Tibial artery (tissue), 4 donors: ENCODE measurements at regions not wholly inside any gene's neighbourhood (a gene's known extent, or its start where the extent isn't known, plus 50 kb on each side); places are given as distances from the start of the nearest gene placed in this dataset.
A peak's percentile ranks its signal among the peaks of the same experiment; 100 is the strongest.

Experiments used
- DNase-seq, 2 donors: peaks; one replicate each; pipeline ENCODE4 v3.0.0-alpha.2; 2019
- H3K27ac ChIP-seq, 2 donors: fragments of 200-600 bp; sonication (generic) in 1 of 2; 1 replicate in 1 of 2; 2 replicates in 1 of 2; pipeline ENCODE4 v1.5.1; 2018 to 2019; ENCODE audit warnings: mild to moderate bottlenecking in 1 of 2
- H3K27me3 ChIP-seq, 2 donors: fragments of 200-600 bp; sonication (generic) in 1 of 2; one replicate each; pipeline versions ENCODE4 v1.5.1 to v1.6.0; 2016 to 2019
- H3K36me3 ChIP-seq, 3 donors: fragments of 200-600 bp; sonication (generic) in 2 of 3; one replicate each; pipeline ENCODE4 v1.5.1; 2016 to 2019; ENCODE audit warnings: mild to moderate bottlenecking in 2 of 3
- H3K4me1 ChIP-seq, 4 donors: fragments of 200-600 bp; sonication (generic) in 2 of 4; 1 replicate in 3 of 4; 2 replicates in 1 of 4; pipeline ENCODE4 v1.5.1; 2016 to 2019
- H3K4me3 ChIP-seq, 2 donors: fragments of 200-600 bp; sonication (generic) in 1 of 2; 1 replicate in 1 of 2; 2 replicates in 1 of 2; pipeline ENCODE4 v1.5.1; 2018 to 2019; ENCODE audit warnings: mild to moderate bottlenecking in 2 of 2
- H3K9me3 ChIP-seq, 3 donors: fragments of 200-600 bp; sonication (generic) in 1 of 3; one replicate each; pipeline ENCODE4 v1.5.1; 2016 to 2019
- intact Hi-C: fragments of 100-400 bp; cut with DNase I; formaldehyde crosslinking; loops from one replicate; pipeline ENCODE4 v1.15.0; 2023; ENCODE audit warnings: low total_unique reads
- TF ChIP-seq, protein P1 (sequence below), 2 experiments: fragments of 200-600 bp in 1 of 2; fragments of 450-650 bp in 1 of 2; IDR thresholded peaks; one replicate each; pipeline ENCODE4 v1.5.1; 2017 to 2019; ENCODE audit warnings: antibody characterized with exemption in 2 of 2, mild to moderate bottlenecking in 1 of 2, moderate library complexity in 1 of 2

- Histone ChIP-seq H3K9me3 (no peaks in the 10 kb centered on the region), H3K36me3 (no peaks in the 10 kb centered on the region), H3K4me3 (no peak overlapping the region), H3K4me1 (no peaks in the 10 kb centered on the region), H3K27me3 (no peaks in the 10 kb centered on the region), H3K27ac (no peak overlapping the region)
- TF ChIP-seq, protein P1, sequence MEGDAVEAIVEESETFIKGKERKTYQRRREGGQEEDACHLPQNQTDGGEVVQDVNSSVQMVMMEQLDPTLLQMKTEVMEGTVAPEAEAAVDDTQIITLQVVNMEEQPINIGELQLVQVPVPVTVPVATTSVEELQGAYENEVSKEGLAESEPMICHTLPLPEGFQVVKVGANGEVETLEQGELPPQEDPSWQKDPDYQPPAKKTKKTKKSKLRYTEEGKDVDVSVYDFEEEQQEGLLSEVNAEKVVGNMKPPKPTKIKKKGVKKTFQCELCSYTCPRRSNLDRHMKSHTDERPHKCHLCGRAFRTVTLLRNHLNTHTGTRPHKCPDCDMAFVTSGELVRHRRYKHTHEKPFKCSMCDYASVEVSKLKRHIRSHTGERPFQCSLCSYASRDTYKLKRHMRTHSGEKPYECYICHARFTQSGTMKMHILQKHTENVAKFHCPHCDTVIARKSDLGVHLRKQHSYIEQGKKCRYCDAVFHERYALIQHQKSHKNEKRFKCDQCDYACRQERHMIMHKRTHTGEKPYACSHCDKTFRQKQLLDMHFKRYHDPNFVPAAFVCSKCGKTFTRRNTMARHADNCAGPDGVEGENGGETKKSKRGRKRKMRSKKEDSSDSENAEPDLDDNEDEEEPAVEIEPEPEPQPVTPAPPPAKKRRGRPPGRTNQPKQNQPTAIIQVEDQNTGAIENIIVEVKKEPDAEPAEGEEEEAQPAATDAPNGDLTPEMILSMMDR (IDR thresholded peaks at IDR 0.05), result no peak
- DNase-seq, result no peak
- intact Hi-C loops, result no loop called here
These were observed 167.2 kb downstream of the CAPZA3 start for GRCh38 chr12:18905134-18905533.

DNA sequence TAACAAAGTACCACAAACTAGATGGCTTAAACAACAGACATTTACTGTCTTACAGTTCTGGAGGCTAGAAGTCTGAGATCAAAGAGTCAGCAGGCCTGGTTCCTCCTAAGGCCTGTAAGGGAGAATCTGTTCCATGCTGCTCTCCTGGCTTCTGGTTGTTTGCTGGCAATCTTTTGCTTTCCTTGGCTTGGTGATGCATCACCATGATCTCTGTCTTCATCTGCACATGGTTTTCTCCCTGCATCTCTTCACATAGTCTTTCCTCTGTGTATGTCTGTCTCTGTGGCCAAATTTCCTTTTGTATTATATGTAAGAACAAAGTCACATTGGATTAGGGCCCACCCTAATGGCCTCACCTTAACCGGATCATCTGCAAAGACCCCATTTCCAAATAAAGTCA is 168.5 kb downstream of the CAPZA3 start:
- Histone ChIP-seq H3K4me1 (no peaks in the 10 kb centered on the region), H3K9me3 (no peaks in the 10 kb centered on the region), H3K27ac (no peak overlapping the region), H3K27me3 (no peaks in the 10 kb centered on the region), H3K36me3 (no peaks in the 10 kb centered on the region), H3K4me3 (no peak overlapping the region)
- peak in 1 of 2 donors; percentile 41 for DNase-seq
- intact Hi-C loops, result no loop called here
- TF ChIP-seq, protein P1 (IDR thresholded peaks at IDR 0.05), result no peak

GRCh38 chr12:18907127-18907526 is 169.2 kb downstream of the CAPZA3 start:
- H3K27me3 ChIP-seq, result no peaks in the 10 kb centered on the region
- no peaks in the 10 kb centered on the region for H3K4me1 ChIP-seq
- TF ChIP-seq, protein P1 (IDR thresholded peaks at IDR 0.05), result no peak
- intact Hi-C loops, result no loop called here
- no peaks in the 10 kb centered on the region for H3K36me3 ChIP-seq
- DNase-seq, result no peak
- no peaks in the 10 kb centered on the region for H3K9me3 ChIP-seq
- no peak overlapping the region for H3K4me3 ChIP-seq
- peak overlapping the region in 1 of 2 donors; percentile 35 for H3K27ac ChIP-seq

DNA sequence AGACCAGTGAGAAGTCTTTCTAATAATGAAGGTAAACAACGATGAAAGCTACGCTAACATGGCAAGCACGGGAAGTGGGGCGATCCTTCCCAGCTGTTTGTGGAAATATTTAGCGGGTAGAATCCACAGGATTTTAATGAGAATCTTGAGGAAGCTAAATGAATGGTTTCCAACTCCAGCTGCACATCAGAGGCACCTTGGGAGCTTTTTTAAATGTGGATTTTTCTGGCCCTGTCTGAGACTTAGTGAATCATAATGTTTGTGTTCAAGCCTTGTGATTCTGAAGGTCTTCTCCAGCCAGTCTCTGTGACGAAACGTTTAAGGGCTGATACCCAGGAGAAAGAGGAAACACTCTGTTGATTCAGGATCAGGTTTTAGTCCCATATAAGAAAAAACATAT is 169.8 kb downstream of the CAPZA3 start:
- TF ChIP-seq, protein P1 (IDR thresholded peaks at IDR 0.05), result no peak
- intact Hi-C loops, result no loop called here
- peak overlapping the region in 1 of 2 donors; percentile 39 for H3K27ac ChIP-seq
- H3K9me3 ChIP-seq, result no peaks in the 10 kb centered on the region
- no peaks in the 10 kb centered on the region for H3K36me3 ChIP-seq
- DNase-seq, result no peak
- no peaks in the 10 kb centered on the region for H3K27me3 ChIP-seq
- no peak overlapping the region for H3K4me3 ChIP-seq
- no peaks in the 10 kb centered on the region for H3K4me1 ChIP-seq

- Histone ChIP-seq H3K4me1 (no peaks in the 10 kb centered on the region), H3K36me3 (no peaks in the 10 kb centered on the region), H3K27me3 (no peaks in the 10 kb centered on the region), H3K9me3 (no peaks in the 10 kb centered on the region), H3K4me3 (no peak overlapping the region), H3K27ac (peak overlapping the region in 1 of 2 donors; percentile 39)
- no peak for DNase-seq
- TF ChIP-seq, protein P1 (IDR thresholded peaks at IDR 0.05), result no peak
- intact Hi-C loops, result no loop called here
These were observed 170.3 kb downstream of the CAPZA3 start for GRCh38 chr12:18908191-18908590.

DNA sequence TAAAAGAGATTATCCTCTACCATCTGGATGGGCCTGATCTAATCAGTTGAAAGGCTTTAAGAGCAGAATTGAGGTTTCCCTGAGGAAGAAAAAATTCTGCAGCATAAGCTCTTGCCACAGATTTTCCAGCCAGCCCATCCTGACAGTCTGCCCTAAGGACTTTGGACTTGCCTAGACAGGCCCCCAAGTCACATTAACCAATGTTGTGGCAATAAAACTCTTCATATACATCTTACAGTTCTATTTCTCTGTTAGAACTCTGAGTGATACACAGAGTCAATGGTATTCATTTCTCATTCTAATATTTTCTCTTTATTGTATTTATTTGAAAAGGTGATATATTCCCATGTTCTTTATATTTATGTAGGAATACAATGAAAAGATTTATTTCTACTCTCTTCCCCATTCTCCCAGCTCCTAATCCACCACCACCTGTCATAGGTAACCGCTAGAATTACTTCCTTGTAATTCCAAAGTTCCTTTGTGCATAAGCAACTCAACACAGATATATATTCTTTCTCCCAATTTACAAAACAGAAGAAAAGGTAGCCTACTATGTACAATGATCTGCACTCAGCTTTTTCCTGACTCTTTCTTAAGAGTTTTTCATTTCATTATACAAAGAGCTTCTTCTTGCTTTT is 182.1 kb downstream of the CAPZA3 start:
- Histone ChIP-seq H3K4me1 (no peaks in the 10 kb centered on the region), H3K27me3 (no peaks in the 10 kb centered on the region), H3K4me3 (no peak overlapping the region), H3K36me3 (no peaks in the 10 kb centered on the region), H3K27ac (no peak overlapping the region), H3K9me3 (no peaks in the 10 kb centered on the region)
- TF ChIP-seq, protein P1 (IDR thresholded peaks at IDR 0.05), result no peak
- no peak for DNase-seq
- intact Hi-C loops, result no loop called here
